ENCODE measurements at regions not wholly inside any gene's neighbourhood (a gene's known extent, or its start where the extent isn't known, plus 50 kb on each side); places are given as distances from the start of the nearest gene placed in this dataset.

GRCh38 chrX:40291553-40291952 lies 193.8 kb upstream of the BCOR start:
- TF ChIP-seq CTCF (IDR thresholded peaks at IDR 0.05) (no peak), POLR2A (IDR thresholded peaks at IDR 0.05) (no peak)
